NCI-H2196 treated with DMSO at 0.1 percent for 48 hours (cell line): ENCODE measurements at regions not wholly inside any gene's neighbourhood (a gene's known extent, or its start where the extent isn't known, plus 50 kb on each side); places are given as distances from the start of the nearest gene placed in this dataset.
A peak's percentile ranks its signal among the peaks of the same experiment; 100 is the strongest.

Experiments used
- DNase-seq: peaks from one replicate; lab custom pipeline; 2025; ENCODE audit not compliant: unreplicated experiment; lab: John Stamatoyannopoulos, UW

DNA sequence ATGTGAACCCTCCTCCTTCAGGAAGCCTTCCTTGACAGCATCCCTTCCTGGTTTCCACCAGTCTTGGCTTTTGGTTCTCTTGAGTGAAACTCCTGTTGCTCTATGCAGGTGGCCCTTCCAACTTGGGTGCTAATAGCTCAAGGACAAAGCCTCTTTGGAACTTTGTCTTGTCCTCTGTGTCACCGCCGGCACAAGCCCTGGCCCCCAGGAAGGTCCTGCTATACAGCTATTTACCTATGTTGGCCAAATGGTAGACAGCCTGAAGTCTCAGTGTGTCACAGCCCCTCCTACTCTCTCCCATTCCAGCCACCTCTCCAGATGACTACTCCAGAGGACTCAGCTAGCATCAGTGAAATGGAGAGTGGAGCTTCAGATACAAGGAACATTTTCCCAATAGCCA is 94.7 kb upstream of the ZNF618 start:
- no peak for DNase-seq

DNA sequence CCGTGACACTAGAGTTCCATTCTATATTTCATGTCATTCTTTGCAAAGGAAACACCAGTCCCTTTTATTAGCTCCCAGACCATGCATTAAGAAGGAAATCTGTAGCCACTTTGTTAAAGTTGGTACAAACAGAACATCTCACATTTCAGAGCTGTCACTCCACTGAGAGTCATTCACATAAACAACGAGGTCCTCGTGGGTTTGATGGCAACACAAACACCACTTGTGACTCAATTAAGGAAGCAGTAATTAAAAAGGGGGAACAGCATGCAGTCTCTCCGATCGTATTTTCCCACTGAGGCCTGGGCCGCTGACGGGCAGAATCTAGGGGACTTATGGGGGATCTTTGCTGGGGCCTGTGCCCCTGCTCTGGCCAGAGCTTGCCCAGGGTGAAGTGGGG is 94.2 kb upstream of the ZNF618 start:
- no peak for DNase-seq

DNA sequence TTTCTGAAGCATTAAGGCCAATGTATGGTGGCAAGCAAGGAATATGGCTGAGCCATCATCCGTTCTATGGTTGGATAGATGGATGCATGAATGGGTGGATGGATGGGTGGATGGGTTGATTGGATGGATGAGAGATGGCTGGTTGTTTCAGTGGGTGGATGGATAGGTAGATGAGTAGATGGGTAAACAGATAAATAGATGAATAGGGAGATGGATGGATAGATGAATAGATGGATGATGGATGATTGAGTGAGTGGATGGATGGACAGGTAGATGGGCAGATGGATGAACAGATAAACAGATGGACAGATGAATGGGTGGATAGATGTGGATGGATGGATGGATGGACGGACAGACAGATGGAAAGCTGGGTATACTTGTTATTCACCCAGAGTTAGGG is 92.6 kb upstream of the ZNF618 start:
- no peak for DNase-seq

- DNase-seq = no peak
Observed at GRCh38 chr9:113785334-113785733, 90.8 kb upstream of the ZNF618 start.

DNA sequence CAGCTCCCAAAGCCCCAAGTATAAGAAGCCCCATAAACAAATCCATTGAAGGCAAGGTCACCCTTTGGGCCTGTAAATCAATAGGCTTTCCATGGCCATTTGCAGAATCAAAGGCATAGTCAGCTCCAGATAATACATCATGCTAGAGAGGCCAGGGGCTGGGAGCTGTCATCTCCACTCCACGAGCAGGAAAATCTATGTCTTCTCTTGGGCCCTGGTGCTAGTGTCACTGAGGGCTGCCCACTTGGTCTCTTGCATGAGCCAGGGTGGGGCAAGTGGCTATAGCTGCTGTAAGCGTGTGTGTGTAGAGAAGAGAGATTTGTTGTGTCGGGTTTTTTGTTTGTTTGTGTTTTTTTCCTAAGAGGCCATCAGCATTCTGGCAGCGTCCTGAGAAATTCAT is 90.0 kb upstream of the ZNF618 start:
- no peak for DNase-seq

DNA sequence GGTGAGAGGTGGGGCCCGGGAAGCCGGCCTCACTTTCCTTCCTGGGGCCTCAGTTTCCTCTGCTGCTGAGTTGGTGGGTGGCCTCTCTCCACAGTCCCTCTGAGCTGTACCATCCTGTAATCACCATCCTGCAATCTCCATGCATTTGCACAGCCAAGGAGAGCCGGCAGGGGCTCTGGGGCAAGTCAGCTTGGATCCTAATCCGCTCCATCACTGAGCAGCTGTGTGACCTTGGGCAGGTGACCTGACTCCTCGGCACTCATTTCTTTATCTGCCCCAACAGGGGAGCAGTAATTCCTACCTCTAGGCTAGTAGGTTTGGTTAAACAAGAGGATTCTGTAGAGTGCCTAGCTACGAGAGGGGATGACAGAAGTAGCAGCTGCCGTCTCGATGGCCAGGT is 88.2 kb upstream of the ZNF618 start:
- DNase-seq = no peak

DNA sequence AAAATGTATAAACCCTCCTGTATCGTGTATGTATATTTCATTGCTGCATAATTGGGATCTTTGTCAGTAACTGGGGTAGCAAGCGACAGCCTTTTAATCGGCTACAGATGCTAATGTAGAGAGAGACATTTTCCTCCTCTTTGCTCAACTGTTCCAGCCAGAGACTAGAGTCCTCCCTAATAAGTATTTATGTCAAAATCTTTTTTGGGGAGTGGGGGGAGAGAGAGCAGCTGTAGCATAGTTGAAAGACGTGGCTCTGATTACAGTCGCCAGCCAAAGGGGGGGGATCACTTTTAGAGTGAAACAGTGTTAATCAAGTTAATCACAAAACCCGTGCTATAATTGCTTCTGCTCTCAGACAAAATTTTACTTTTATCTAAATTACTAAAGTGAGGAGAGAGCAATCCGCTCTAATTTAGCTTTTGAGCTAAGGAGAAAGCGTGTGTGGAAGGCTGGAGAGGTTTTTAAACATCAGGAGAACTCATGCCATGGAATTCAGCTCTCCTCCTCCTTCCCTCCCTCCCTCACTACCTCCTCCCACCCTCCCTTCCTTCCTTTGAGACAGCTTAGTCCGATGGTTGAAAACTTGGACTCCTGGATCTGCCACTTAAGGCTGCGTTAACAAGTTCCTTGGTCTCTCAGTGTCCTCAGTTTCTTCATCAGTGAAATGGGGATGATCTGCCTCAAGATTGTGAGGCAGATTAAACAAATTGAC is 87.3 kb upstream of the ZNF618 start:
- no peak for DNase-seq

DNA sequence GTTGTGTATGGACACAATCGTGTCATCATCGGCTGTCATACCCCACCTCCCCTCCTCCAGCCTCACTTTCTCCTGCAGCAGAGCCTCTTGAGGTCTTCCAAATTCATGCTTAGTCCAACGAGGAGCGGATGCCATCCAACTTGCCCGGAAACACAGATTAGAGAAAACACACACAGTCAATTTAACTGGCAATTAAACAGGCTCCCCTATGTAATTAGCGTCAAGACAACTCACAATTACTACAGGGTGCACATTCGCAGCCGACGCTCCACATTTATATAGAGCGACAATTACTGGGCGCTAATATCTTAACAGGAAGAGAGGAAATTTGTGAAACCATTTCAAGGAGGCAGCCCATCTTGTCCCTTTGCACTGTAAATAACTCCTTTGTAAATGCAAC is 86.0 kb upstream of the ZNF618 start:
- no peak for DNase-seq

DNA sequence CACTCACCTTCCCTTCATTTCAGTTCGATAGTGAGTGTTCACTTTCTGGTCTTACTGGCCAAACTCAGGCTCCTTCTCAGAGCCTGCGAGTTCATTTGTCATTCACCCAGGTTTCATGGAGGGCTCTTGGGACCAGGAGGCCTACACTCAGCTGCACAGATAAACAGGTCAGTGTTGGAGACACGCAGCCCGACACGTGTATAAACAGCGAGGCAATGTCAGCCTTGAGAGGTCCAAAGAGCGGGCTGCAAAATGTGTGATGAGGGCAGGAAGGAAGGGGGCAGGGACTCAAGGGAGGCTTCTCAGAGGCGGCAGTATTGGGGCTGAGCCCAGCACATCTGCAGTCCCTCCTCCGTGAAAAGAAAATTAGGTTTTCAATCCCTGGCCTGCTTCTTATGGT is 82.6 kb upstream of the ZNF618 start:
- DNase-seq = no peak

- no peak for DNase-seq
Observed at GRCh38 chr9:113794721-113795120, 81.4 kb upstream of the ZNF618 start.

DNA sequence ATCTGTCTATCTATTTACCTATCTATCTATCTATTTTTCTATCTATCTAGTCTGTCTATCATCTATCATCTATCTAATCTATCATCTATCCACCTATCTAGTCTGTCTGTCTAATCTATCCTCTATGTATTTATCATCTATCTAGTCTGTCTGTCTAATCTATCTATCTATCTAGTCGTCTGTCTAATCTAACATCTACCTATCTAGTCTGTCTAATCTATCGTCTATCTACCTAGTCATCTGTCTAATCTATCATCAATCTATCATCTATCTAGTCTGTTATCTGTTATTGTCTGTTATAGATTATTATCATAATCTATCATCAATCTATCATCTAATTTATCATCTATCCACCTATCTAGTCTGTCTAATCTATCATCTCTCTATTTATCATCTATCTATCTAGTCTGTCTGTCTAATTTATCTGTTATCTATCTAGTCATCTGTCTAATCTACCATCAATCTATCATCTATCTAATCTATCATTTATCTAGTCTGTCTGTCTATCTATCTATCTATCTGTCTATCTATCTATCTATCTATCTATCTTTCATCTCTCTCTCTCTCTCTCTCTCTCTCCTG is 80.2 kb upstream of the ZNF618 start:
- DNase-seq = no peak

GRCh38 chr9:113796646-113797426 is 79.3 kb upstream of the ZNF618 start:
- DNase-seq = no peak

GRCh38 chr9:113798062-113799030 is 77.8 kb upstream of the ZNF618 start:
- DNase-seq = no peak

GRCh38 chr9:113800276-113800675 is 75.8 kb upstream of the ZNF618 start:
- DNase-seq = no peak

DNA sequence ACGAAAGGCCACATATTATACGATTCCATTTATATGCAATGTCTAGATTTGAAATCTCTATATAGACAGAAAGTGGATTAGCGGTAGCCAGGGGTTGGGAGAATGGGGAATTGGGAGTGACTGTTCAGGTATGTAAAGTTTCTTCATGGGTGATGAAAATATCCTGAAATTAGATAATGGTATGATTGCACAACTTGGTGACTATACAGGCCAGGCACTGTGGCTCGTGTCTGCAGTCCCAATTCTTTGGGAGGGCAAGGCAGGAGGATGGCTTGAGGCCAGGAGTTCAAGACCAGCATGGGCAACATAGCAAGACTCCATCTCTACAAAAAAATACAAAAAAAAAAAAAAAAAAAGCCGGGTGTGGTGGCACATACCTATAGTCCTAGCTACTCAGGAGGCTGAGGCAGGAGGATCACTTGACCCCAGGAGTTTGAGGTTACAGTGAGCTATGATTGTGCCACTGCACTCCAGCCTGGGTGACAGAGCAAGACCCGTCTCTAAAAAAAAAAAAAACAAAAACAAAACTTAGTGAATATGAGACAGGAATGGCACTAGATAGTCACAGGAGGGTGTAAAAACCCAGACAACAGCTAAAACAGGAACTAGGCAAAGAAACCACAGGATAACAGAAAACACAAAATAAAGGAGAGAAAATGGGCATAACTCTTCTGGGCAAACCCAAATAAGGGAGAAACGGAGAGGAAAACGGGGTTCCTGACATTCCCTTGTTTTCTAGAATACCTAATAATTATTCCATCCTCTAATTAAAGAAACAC is 72.1 kb upstream of the ZNF618 start:
- no peak for DNase-seq

DNA sequence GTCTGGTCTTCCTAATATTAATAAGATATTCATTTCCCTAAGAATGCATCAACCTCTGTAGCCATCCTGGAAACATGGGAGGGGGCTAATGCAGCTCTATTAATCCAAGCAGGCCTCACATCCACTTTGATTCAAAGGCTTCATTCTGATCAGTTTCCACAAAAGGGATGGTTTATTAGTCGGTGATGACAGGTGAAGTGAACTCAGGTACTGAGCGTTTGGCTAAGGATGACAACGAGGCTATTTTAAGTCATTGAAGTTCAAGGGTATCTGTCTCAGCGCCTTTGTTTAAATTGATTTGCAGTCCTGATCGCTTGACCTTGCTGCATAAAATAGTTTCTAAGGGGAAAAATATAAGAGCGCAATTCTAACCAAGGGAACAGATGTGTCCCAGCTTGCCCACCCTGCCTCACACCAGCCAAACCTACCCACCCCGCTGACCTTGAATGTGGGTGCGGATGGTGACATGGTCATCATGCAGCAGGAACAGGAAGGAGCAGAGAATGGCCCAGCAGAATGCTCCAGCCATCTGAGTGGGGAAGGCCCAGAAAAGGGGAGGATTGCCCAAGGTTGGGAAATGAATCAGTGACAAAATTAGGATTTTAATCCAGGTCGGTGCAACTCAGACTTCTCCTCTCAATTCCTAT is 70.5 kb upstream of the ZNF618 start:
- no peak for DNase-seq

- peak; percentile 16 for DNase-seq
Observed at GRCh38 chr9:113807173-113808061, 68.7 kb upstream of the ZNF618 start.

- no peak for DNase-seq
Observed at GRCh38 chr9:113808391-113809358, 67.4 kb upstream of the ZNF618 start.
